ENCODE measurements at regions not wholly inside any gene's neighbourhood (a gene's known extent, or its start where the extent isn't known, plus 50 kb on each side); places are given as distances from the start of the nearest gene placed in this dataset.

DNA sequence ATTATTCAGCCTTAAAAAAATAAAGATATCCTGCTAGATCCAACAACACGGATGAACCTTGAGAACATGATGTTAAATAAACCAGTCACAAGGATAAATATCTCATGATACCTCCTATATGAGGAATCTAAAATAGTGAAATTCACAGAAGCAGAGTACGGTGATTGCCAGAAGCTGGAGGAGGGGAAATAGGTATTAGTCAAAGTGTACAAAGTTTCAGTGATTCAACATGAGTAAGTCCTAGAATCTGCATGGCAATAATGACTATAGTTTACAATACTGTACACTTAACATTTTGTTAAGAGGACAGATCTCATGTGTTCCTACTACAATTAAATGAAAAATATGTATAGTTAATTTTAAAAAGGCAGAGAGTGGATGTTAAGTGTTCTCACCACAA, 206.6 kb upstream of the SLC10A2 start:
- Histone ChIP-seq H3K9me3 (ENCODE audit: control insufficient read depth, insufficient read depth, low read length) (peaks cover 14% of the 10 kb centered on the region), H2AK5ac (ENCODE audit: low read depth, low read length) (no peak overlapping the region), H3K4ac (ENCODE audit: low read depth, low read length) (no peak overlapping the region), H3K9me1 (ENCODE audit: insufficient read depth, low read length) (no peaks in the 10 kb centered on the region), H2BK15ac (ENCODE audit: low read depth, low read length) (no peak overlapping the region), H2BK120ac (ENCODE audit: low read depth, low read length) (no peak overlapping the region), H3K27ac (ENCODE audit: insufficient read depth, low read length) (no peak overlapping the region), H4K5ac (ENCODE audit: low read depth, low read length) (no peak overlapping the region), H2BK20ac (ENCODE audit: low read depth, low read length) (no peak overlapping the region), H3K23ac (ENCODE audit: low read depth, low read length) (no peak overlapping the region), H3K4me2 (ENCODE audit: low read depth, low read length) (no peak overlapping the region), H4K20me1 (ENCODE audit: insufficient read depth, low read length) (no peaks in the 10 kb centered on the region), H3K79me1 (ENCODE audit: low read depth in 1 of 2, low read length in 2 of 2) (no peaks in the 10 kb centered on the region), H3K36me3 (ENCODE audit: control insufficient read depth, insufficient read depth, low read length) (no peaks in the 10 kb centered on the region), H3K27me3 (ENCODE audit: control insufficient read depth, insufficient read depth, low read length) (no peaks in the 10 kb centered on the region), H3K56ac (ENCODE audit: extremely low read depth, insufficient read depth, low read length) (no peak overlapping the region), H4K8ac (ENCODE audit: low read depth in 2 of 2, low read length in 2 of 2) (no peak overlapping the region), H4K91ac (ENCODE audit: insufficient read depth, low read depth, low read length) (no peak overlapping the region), H3K14ac (replicated peaks; ENCODE audit: low read depth, low read length) (no peak overlapping the region), H3K4me3 (ENCODE audit: insufficient read depth, low read depth, low read length) (no peak overlapping the region), H3K18ac (ENCODE audit: low read depth, low read length) (no peak overlapping the region), H2BK5ac (ENCODE audit: low read depth, low read length, poor library complexity, severe bottlenecking) (no peak overlapping the region), H3K9ac (ENCODE audit: low read depth, low read length) (no peak overlapping the region), H2AFZ (replicated peaks; ENCODE audit: low read length, poor library complexity) (no peak overlapping the region), H3K4me1 (ENCODE audit: control insufficient read depth, insufficient read depth, low read length) (no peaks in the 10 kb centered on the region), H2AK9ac (replicated peaks; ENCODE audit: low read depth, low read length, poor library complexity) (no peak overlapping the region)
- POLR2A ChIA-PET (ENCODE audit: unreplicated experiment) = no interaction called here
- peak; percentile 4 for DNase-seq
- TF ChIP-seq RAD21 (IDR thresholded peaks at IDR 0.05; ENCODE audit: low read length) (no peak), RCOR1 (IDR thresholded peaks at IDR 0.05; ENCODE audit: insufficient replicate concordance, low read length) (no peak), SMC3 (IDR thresholded peaks at IDR 0.05; ENCODE audit: low read depth, low read length) (no peak), RFX5 (IDR thresholded peaks at IDR 0.05; ENCODE audit: low read depth, low read length) (no peak), BHLHE40 (IDR thresholded peaks at IDR 0.05; ENCODE audit: low read depth, low read length) (no peak)
- TF ChIP-seq, protein P1, sequence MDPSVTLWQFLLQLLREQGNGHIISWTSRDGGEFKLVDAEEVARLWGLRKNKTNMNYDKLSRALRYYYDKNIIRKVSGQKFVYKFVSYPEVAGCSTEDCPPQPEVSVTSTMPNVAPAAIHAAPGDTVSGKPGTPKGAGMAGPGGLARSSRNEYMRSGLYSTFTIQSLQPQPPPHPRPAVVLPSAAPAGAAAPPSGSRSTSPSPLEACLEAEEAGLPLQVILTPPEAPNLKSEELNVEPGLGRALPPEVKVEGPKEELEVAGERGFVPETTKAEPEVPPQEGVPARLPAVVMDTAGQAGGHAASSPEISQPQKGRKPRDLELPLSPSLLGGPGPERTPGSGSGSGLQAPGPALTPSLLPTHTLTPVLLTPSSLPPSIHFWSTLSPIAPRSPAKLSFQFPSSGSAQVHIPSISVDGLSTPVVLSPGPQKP (IDR thresholded peaks at IDR 0.05; ENCODE audit: borderline replicate concordance, low read depth, low read length) = no peak
- intact Hi-C loops (cut with micrococcal nuclease) = no loop called here
- no CpG with 5 or more reads among the region's 2 CpGs for WGBS, 2 experiments (ENCODE audit: extremely low coverage in 2 of 2, insufficient read length in 1 of 2)
- ATAC-seq (ENCODE audit: low read depth) = no peak
- dilution Hi-C loops (cut with HindIII; ENCODE audit: low sequenced_read_pairs, unreplicated experiment) = no loop called here
- no TSS peak for BruUV-seq (replicated peaks)
- CTCF ChIA-PET = no interaction called here
- in situ Hi-C loops (cut with MboI; ENCODE audit: low sequenced_read_pairs) = no loop called here

All from IMR-90 (cell line).